ENCODE measurements at regions not wholly inside any gene's neighbourhood (a gene's known extent, or its start where the extent isn't known, plus 50 kb on each side); places are given as distances from the start of the nearest gene placed in this dataset.
"Not testable (repeated sequence)": the region's sequence is repeated elsewhere in the genome, so short reads cannot be mapped to it uniquely, and the experiment has no call there.

GRCh38 chr2:94576486-94576885 lies 294.7 kb upstream of the TEKT4 start:
- H3K27me3 Mint-ChIP-seq (ENCODE audit: insufficient read depth): peaks cover 10% of the 10 kb centered on the region
- not testable (repeated sequence) for DNase-seq; H3K9me3 Mint-ChIP-seq; H3K36me3 Mint-ChIP-seq (ENCODE audit: low read depth)
- H3K27ac Mint-ChIP-seq: peak overlapping the region; percentile 73; the same call in 1 of the 2 replicates
- peak overlapping the region; percentile 57; the same call in 1 of the 2 replicates for H3K4me3 Mint-ChIP-seq
- H3K4me1 Mint-ChIP-seq (ENCODE audit: low read depth): peaks cover 21% of the 10 kb centered on the region

GRCh38 chr2:94577160-94577559 lies 294.1 kb upstream of the TEKT4 start:
- peak; percentile 3 for DNase-seq
- H3K9me3 Mint-ChIP-seq; H3K36me3 Mint-ChIP-seq (ENCODE audit: low read depth): not testable (repeated sequence)
- peak overlapping the region; percentile 57; the same call in 1 of the 2 replicates for H3K4me3 Mint-ChIP-seq
- H3K27me3 Mint-ChIP-seq (ENCODE audit: insufficient read depth): peaks cover 10% of the 10 kb centered on the region
- peaks cover 21% of the 10 kb centered on the region for H3K4me1 Mint-ChIP-seq (ENCODE audit: low read depth)
- peak overlapping the region; percentile 68; the same call in 1 of the 2 replicates for H3K27ac Mint-ChIP-seq

GRCh38 chr2:94579221-94579620 lies 292.0 kb upstream of the TEKT4 start:
- H3K4me3 Mint-ChIP-seq; H3K27ac Mint-ChIP-seq; DNase-seq; H3K36me3 Mint-ChIP-seq (ENCODE audit: low read depth); H3K27me3 Mint-ChIP-seq (ENCODE audit: insufficient read depth); H3K9me3 Mint-ChIP-seq: not testable (repeated sequence)
- peaks cover 30% of the 10 kb centered on the region for H3K4me1 Mint-ChIP-seq (ENCODE audit: low read depth)

- H3K9me3 Mint-ChIP-seq; H3K27ac Mint-ChIP-seq; H3K27me3 Mint-ChIP-seq (ENCODE audit: insufficient read depth); H3K4me3 Mint-ChIP-seq; H3K4me1 Mint-ChIP-seq (ENCODE audit: low read depth); H3K36me3 Mint-ChIP-seq (ENCODE audit: low read depth): not testable (repeated sequence)
- DNase-seq: peak; percentile 56
Observed at GRCh38 chr2:94583081-94583723, 288.0 kb upstream of the TEKT4 start.

- H3K27ac Mint-ChIP-seq; H3K4me3 Mint-ChIP-seq; H3K36me3 Mint-ChIP-seq (ENCODE audit: low read depth); H3K27me3 Mint-ChIP-seq (ENCODE audit: insufficient read depth); DNase-seq; H3K4me1 Mint-ChIP-seq (ENCODE audit: low read depth); H3K9me3 Mint-ChIP-seq: not testable (repeated sequence)
Observed at GRCh38 chr2:94584569-94584968, 286.7 kb upstream of the TEKT4 start.

GRCh38 chr2:94586032-94586982 lies 284.9 kb upstream of the TEKT4 start:
- not testable (repeated sequence) for H3K27ac Mint-ChIP-seq; H3K36me3 Mint-ChIP-seq (ENCODE audit: low read depth); H3K4me3 Mint-ChIP-seq; H3K9me3 Mint-ChIP-seq; H3K27me3 Mint-ChIP-seq (ENCODE audit: insufficient read depth); H3K4me1 Mint-ChIP-seq (ENCODE audit: low read depth)
- peak; percentile 77 for TF ChIP-seq CTCF (IDR thresholded peaks at IDR 0.05)
- DNase-seq: peak; percentile 1

GRCh38 chr2:94587042-94587441 lies 284.2 kb upstream of the TEKT4 start:
- H3K27me3 Mint-ChIP-seq (ENCODE audit: insufficient read depth); H3K4me3 Mint-ChIP-seq; H3K4me1 Mint-ChIP-seq (ENCODE audit: low read depth); H3K36me3 Mint-ChIP-seq (ENCODE audit: low read depth); H3K27ac Mint-ChIP-seq; H3K9me3 Mint-ChIP-seq; DNase-seq: not testable (repeated sequence)

GRCh38 chr2:94594019-94594836 lies 277.0 kb upstream of the TEKT4 start:
- H3K4me3 Mint-ChIP-seq; H3K36me3 Mint-ChIP-seq (ENCODE audit: low read depth); H3K4me1 Mint-ChIP-seq (ENCODE audit: low read depth); H3K27ac Mint-ChIP-seq; DNase-seq; H3K27me3 Mint-ChIP-seq (ENCODE audit: insufficient read depth); H3K9me3 Mint-ChIP-seq: not testable (repeated sequence)

GRCh38 chr2:94595956-94596355 lies 275.3 kb upstream of the TEKT4 start:
- not testable (repeated sequence) for H3K27ac Mint-ChIP-seq; H3K9me3 Mint-ChIP-seq; H3K4me1 Mint-ChIP-seq (ENCODE audit: low read depth); H3K36me3 Mint-ChIP-seq (ENCODE audit: low read depth); H3K4me3 Mint-ChIP-seq; DNase-seq
- H3K27me3 Mint-ChIP-seq (ENCODE audit: insufficient read depth): peaks cover 10% of the 10 kb centered on the region

GRCh38 chr2:94598075-94598713 lies 273.0 kb upstream of the TEKT4 start:
- peaks cover 15% of the 10 kb centered on the region for H3K27me3 Mint-ChIP-seq (ENCODE audit: insufficient read depth)
- not testable (repeated sequence) for DNase-seq; H3K27ac Mint-ChIP-seq; H3K36me3 Mint-ChIP-seq (ENCODE audit: low read depth); H3K9me3 Mint-ChIP-seq; H3K4me3 Mint-ChIP-seq; H3K4me1 Mint-ChIP-seq (ENCODE audit: low read depth)

GRCh38 chr2:94600929-94601328 lies 270.3 kb upstream of the TEKT4 start:
- not testable (repeated sequence) for DNase-seq; H3K27ac Mint-ChIP-seq; H3K36me3 Mint-ChIP-seq (ENCODE audit: low read depth); H3K4me3 Mint-ChIP-seq; H3K4me1 Mint-ChIP-seq (ENCODE audit: low read depth); H3K9me3 Mint-ChIP-seq
- H3K27me3 Mint-ChIP-seq (ENCODE audit: insufficient read depth): peaks cover 10% of the 10 kb centered on the region
